MM.1S (cell line): ENCODE measurements at regions not wholly inside any gene's neighbourhood (a gene's known extent, or its start where the extent isn't known, plus 50 kb on each side); places are given as distances from the start of the nearest gene placed in this dataset.

Source experiments
- DNase-seq: peaks from one replicate; pipeline ENCODE4 v3.0.0-alpha.2; 2015
- H2AFZ ChIP-seq: fragments of 300-600 bp; sonication (generic); 2 replicates; pipeline ENCODE4 v1.6.0; 2016; ENCODE audit warnings: antibody characterized with exemption, low read length
- H3F3A ChIP-seq: fragments of 300-600 bp; sonication (generic); 2 replicates; pipeline ENCODE4 v1.6.1; 2016; ENCODE audit warnings: mild to moderate bottlenecking, antibody characterized with exemption, low read length, moderate library complexity, mixed read lengths; ENCODE audit not compliant: insufficient read depth
- H3K27ac ChIP-seq: fragments of 300-600 bp; sonication (generic); 2 replicates; pipeline ENCODE4 v1.5.1; 2016; ENCODE audit warnings: mild to moderate bottlenecking, low read length
- H3K27me3 ChIP-seq: fragments of 300-600 bp; sonication (generic); replicated peaks from 2 replicates; pipeline ENCODE4 v1.6.0; 2016; ENCODE audit warnings: low read length; ENCODE audit not compliant: insufficient read depth
- H3K36me3 ChIP-seq: fragments of 300-600 bp; sonication (generic); replicated peaks from 2 replicates; pipeline ENCODE4 v1.6.1; 2016; ENCODE audit warnings: mild to moderate bottlenecking, low read length, mixed read lengths; ENCODE audit not compliant: insufficient read depth
- H3K4me1 ChIP-seq: fragments of 300-600 bp; sonication (generic); 2 replicates; pipeline ENCODE4 v1.6.1; 2016; ENCODE audit warnings: low read length, mixed read lengths
- H3K4me2 ChIP-seq: fragments of 300-600 bp; sonication (generic); 2 replicates; pipeline ENCODE4 v1.6.0; 2016; ENCODE audit warnings: low read depth, low read length
- H3K4me3 ChIP-seq: fragments of 300-600 bp; sonication (generic); 2 replicates; pipeline ENCODE4 v1.5.1; 2016; ENCODE audit warnings: low read length, mixed read lengths
- H3K79me2 ChIP-seq: fragments of 300-600 bp; sonication (generic); 2 replicates; pipeline ENCODE4 v1.6.1; 2016; ENCODE audit warnings: mixed run types, low read length, mixed read lengths
- H3K9ac ChIP-seq: fragments of 300-600 bp; sonication (generic); 2 replicates; pipeline ENCODE4 v1.6.1; 2016; ENCODE audit warnings: low read length, mixed read lengths
- H3K9me2 ChIP-seq: fragments of 300-600 bp; sonication (generic); replicated peaks from 2 replicates; pipeline ENCODE4 v1.6.1; 2016; ENCODE audit warnings: mild to moderate bottlenecking, low read length, mixed read lengths; ENCODE audit not compliant: insufficient read depth
- H3K9me3 ChIP-seq: fragments of 300-600 bp; sonication (generic); replicated peaks from 2 replicates; pipeline ENCODE4 v1.6.1; 2016; ENCODE audit warnings: mild to moderate bottlenecking, low read length, mixed read lengths; ENCODE audit not compliant: insufficient read depth
- H4K20me1 ChIP-seq: fragments of 300-600 bp; sonication (generic); 2 replicates; pipeline ENCODE4 v1.6.1; 2016; ENCODE audit warnings: mild to moderate bottlenecking, low read length, moderate library complexity, mixed read lengths; ENCODE audit not compliant: insufficient read depth
- EZH2 ChIP-seq: fragments of 300-600 bp; sonication (generic); optimal IDR thresholded peaks from 2 replicates; pipeline ENCODE3; 2017; ENCODE audit warnings: low read depth, mild to moderate bottlenecking, antibody characterized with exemption, low read length, mixed read lengths
- EZH2phosphoT487 ChIP-seq: fragments of 300-600 bp; sonication (generic); IDR thresholded peaks from 2 replicates; pipeline ENCODE4 v1.6.1; 2018; ENCODE audit warnings: antibody characterized with exemption, low read length
- TF ChIP-seq, protein P1 (sequence below): fragments of 300-600 bp; sonication (generic); IDR thresholded peaks from 2 replicates; pipeline ENCODE4 v1.5.1; 2016; ENCODE audit warnings: antibody characterized with exemption, low read length, mixed read lengths

- Histone ChIP-seq H3K9ac (no peak overlapping the region), H3K27me3 (no peaks in the 10 kb centered on the region), H3K9me2 (no peaks in the 10 kb centered on the region), H3K4me2 (no peak overlapping the region), H3K9me3 (no peaks in the 10 kb centered on the region), H3K4me1 (no peaks in the 10 kb centered on the region), H3K4me3 (no peak overlapping the region), H2AFZ (no peak overlapping the region), H3F3A (no peaks in the 10 kb centered on the region), H3K27ac (no peak overlapping the region), H4K20me1 (no peaks in the 10 kb centered on the region), H3K36me3 (no peaks in the 10 kb centered on the region), H3K79me2 (no peaks in the 10 kb centered on the region)
- no peak for DNase-seq
- no peak for TF ChIP-seq EZH2
- TF ChIP-seq EZH2phosphoT487: no peak
- TF ChIP-seq, protein P1, sequence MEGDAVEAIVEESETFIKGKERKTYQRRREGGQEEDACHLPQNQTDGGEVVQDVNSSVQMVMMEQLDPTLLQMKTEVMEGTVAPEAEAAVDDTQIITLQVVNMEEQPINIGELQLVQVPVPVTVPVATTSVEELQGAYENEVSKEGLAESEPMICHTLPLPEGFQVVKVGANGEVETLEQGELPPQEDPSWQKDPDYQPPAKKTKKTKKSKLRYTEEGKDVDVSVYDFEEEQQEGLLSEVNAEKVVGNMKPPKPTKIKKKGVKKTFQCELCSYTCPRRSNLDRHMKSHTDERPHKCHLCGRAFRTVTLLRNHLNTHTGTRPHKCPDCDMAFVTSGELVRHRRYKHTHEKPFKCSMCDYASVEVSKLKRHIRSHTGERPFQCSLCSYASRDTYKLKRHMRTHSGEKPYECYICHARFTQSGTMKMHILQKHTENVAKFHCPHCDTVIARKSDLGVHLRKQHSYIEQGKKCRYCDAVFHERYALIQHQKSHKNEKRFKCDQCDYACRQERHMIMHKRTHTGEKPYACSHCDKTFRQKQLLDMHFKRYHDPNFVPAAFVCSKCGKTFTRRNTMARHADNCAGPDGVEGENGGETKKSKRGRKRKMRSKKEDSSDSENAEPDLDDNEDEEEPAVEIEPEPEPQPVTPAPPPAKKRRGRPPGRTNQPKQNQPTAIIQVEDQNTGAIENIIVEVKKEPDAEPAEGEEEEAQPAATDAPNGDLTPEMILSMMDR: no peak
Observed at GRCh38 chr16:20202747-20203146, 124.6 kb downstream of the GP2 start.

GRCh38 chr16:20192801-20193200 is 119.1 kb upstream of the GPR139 start:
- Histone ChIP-seq H3K27me3 (no peaks in the 10 kb centered on the region), H2AFZ (no peak overlapping the region), H3K9ac (no peak overlapping the region), H3K9me2 (no peaks in the 10 kb centered on the region), H3K4me2 (no peak overlapping the region), H3K36me3 (no peaks in the 10 kb centered on the region), H3K9me3 (no peaks in the 10 kb centered on the region), H4K20me1 (no peaks in the 10 kb centered on the region), H3K79me2 (no peaks in the 10 kb centered on the region), H3K4me1 (no peaks in the 10 kb centered on the region), H3K27ac (no peak overlapping the region), H3F3A (no peaks in the 10 kb centered on the region), H3K4me3 (no peak overlapping the region)
- no peak for TF ChIP-seq EZH2
- TF ChIP-seq, protein P1: no peak
- TF ChIP-seq EZH2phosphoT487: no peak
- DNase-seq: no peak

DNA sequence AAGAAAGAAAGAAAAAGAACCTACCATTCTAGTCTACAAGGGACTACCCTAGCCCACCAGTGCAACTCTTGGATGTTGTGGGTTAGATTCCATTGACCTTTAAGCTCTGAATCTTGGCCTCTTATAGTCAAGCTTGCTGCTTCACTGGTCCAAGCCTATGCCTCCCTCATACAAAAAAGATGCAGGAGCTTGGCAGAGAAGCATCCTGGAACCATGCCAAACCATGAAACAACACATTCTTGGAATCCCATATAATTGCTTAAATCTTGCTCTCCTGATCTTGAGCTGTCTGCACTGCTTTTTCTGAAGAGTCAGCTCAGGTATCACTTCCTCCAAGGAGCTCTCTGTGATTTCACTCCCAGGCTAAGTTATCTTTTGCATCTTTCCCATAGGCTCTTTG is 117.9 kb upstream of the GPR139 start:
- no peak for DNase-seq
- TF ChIP-seq, protein P1: no peak
- no peak for TF ChIP-seq EZH2
- no peak for TF ChIP-seq EZH2phosphoT487
- H3K4me2 ChIP-seq: no peak overlapping the region
- no peaks in the 10 kb centered on the region for H3K9me3 ChIP-seq
- H2AFZ ChIP-seq: no peak overlapping the region
- H3K27ac ChIP-seq: no peak overlapping the region
- no peak overlapping the region for H3K9ac ChIP-seq
- no peaks in the 10 kb centered on the region for H3F3A ChIP-seq
- no peaks in the 10 kb centered on the region for H4K20me1 ChIP-seq
- no peaks in the 10 kb centered on the region for H3K27me3 ChIP-seq
- no peaks in the 10 kb centered on the region for H3K36me3 ChIP-seq
- no peak overlapping the region for H3K4me3 ChIP-seq
- H3K4me1 ChIP-seq: no peaks in the 10 kb centered on the region
- no peaks in the 10 kb centered on the region for H3K9me2 ChIP-seq
- no peaks in the 10 kb centered on the region for H3K79me2 ChIP-seq
